Mesodermal cell (in vitro differentiated cells): ENCODE measurements at regions not wholly inside any gene's neighbourhood (a gene's known extent, or its start where the extent isn't known, plus 50 kb on each side); places are given as distances from the start of the nearest gene placed in this dataset.
"Not testable (repeated sequence)": the region's sequence is repeated elsewhere in the genome, so short reads cannot be mapped to it uniquely, and the experiment has no call there.

Source experiments
- H3K27ac ChIP-seq: 2 replicates; pipeline ENCODE4 v1.7.0; 2013; ENCODE audit warnings: mild to moderate bottlenecking, low read depth, low read length, moderate library complexity; ENCODE audit not compliant: severe bottlenecking
- H3K36me3 ChIP-seq: 2 replicates; pipeline ENCODE4 v1.7.1; 2013; ENCODE audit warnings: mild to moderate bottlenecking, low read length, moderate library complexity; ENCODE audit not compliant: control insufficient read depth, insufficient read depth
- H3K4me1 ChIP-seq: one replicate; pipeline ENCODE4 v1.7.1; 2013; ENCODE audit warnings: mild to moderate bottlenecking, low read length; ENCODE audit not compliant: insufficient read depth, control insufficient read depth, poor library complexity, severe bottlenecking
- H3K4me3 ChIP-seq: 2 replicates; pipeline ENCODE4 v1.7.0; 2013; ENCODE audit warnings: low read length, control low read depth, mild to moderate bottlenecking; ENCODE audit not compliant: insufficient read depth, poor library complexity, severe bottlenecking; ENCODE audit errors: extremely low read depth
- H3K9me3 ChIP-seq: 2 replicates; pipeline ENCODE4 v1.7.1; 2013; ENCODE audit warnings: mild to moderate bottlenecking, low read length, moderate library complexity; ENCODE audit not compliant: control insufficient read depth
- WGBS, 2 experiments: methylation state at CpG; one replicate each; pipeline ENCODE4 v1.1.5; 2013; ENCODE audit warnings: missing lambda C conversion rate in 2 of 2; ENCODE audit not compliant: insufficient coverage in 2 of 2; 5-methylcytosine and 5-hydroxymethylcytosine counted together

- no peaks in the 10 kb centered on the region for H3K4me1 ChIP-seq
- no peaks in the 10 kb centered on the region for H3K9me3 ChIP-seq
- WGBS, 2 experiments = 100% methylated on average over 1 of the region's 3 CpGs; no CpG with 5 or more reads in 1 of the 2 experiments
- H3K4me3 ChIP-seq = no peak overlapping the region
- H3K27ac ChIP-seq = no peak overlapping the region
- no peaks in the 10 kb centered on the region for H3K36me3 ChIP-seq
Observed at GRCh38 chr7:51918581-51918980, 602.0 kb upstream of the COBL start.

GRCh38 chr7:51901489-51901840, 584.9 kb upstream of the COBL start:
- H3K4me1 ChIP-seq = no peaks in the 10 kb centered on the region
- no peaks in the 10 kb centered on the region for H3K9me3 ChIP-seq
- no peaks in the 10 kb centered on the region for H3K36me3 ChIP-seq
- H3K27ac ChIP-seq = no peak overlapping the region
- 92 to 93% methylated on average over 11 to 13 of the region's 13 CpGs for WGBS, 2 experiments
- no peak overlapping the region for H3K4me3 ChIP-seq

- H3K36me3 ChIP-seq, H3K4me1 ChIP-seq, H3K4me3 ChIP-seq, H3K9me3 ChIP-seq, H3K27ac ChIP-seq: not testable (repeated sequence)
- 92 to 95% methylated on average over 17 to 37 of the region's 42 CpGs for WGBS, 2 experiments
Observed at GRCh38 chr7:51900755-51901488, 584.3 kb upstream of the COBL start.

- Histone ChIP-seq H3K4me3 (no peak overlapping the region), H3K27ac (no peak overlapping the region), H3K4me1 (no peaks in the 10 kb centered on the region), H3K36me3 (no peaks in the 10 kb centered on the region), H3K9me3 (no peaks in the 10 kb centered on the region)
- 88 to 89% methylated on average over 8 to 9 of the region's 9 CpGs for WGBS, 2 experiments
Observed at GRCh38 chr7:51899611-51900010, 583.0 kb upstream of the COBL start.

GRCh38 chr7:51882412-51882811, 565.8 kb upstream of the COBL start:
- no peak overlapping the region for H3K4me3 ChIP-seq
- no CpG with 5 or more reads among the region's 1 CpG for WGBS, 2 experiments
- no peaks in the 10 kb centered on the region for H3K4me1 ChIP-seq
- H3K9me3 ChIP-seq = no peaks in the 10 kb centered on the region
- H3K36me3 ChIP-seq = no peaks in the 10 kb centered on the region
- H3K27ac ChIP-seq = no peak overlapping the region

- H3K36me3 ChIP-seq = no peaks in the 10 kb centered on the region
- no peak overlapping the region for H3K27ac ChIP-seq
- WGBS, 2 experiments = no CpG with 5 or more reads among the region's 2 CpGs
- no peaks in the 10 kb centered on the region for H3K9me3 ChIP-seq
- no peaks in the 10 kb centered on the region for H3K4me1 ChIP-seq
- no peak overlapping the region for H3K4me3 ChIP-seq
Observed at GRCh38 chr7:51881309-51881708, 564.7 kb upstream of the COBL start.

GRCh38 chr7:51878865-51879264, 562.3 kb upstream of the COBL start:
- Histone ChIP-seq H3K4me3 (no peak overlapping the region), H3K4me1 (no peaks in the 10 kb centered on the region), H3K36me3 (no peaks in the 10 kb centered on the region), H3K9me3 (no peaks in the 10 kb centered on the region), H3K27ac (no peak overlapping the region)
- 40 to 50% methylated on average over 1 of the region's 1 CpG for WGBS, 2 experiments

GRCh38 chr7:51869452-51869851, 552.8 kb upstream of the COBL start:
- no peak overlapping the region for H3K4me3 ChIP-seq
- H3K9me3 ChIP-seq = no peaks in the 10 kb centered on the region
- WGBS, 2 experiments = 93 to 94% methylated on average over 5 to 6 of the region's 6 CpGs
- H3K27ac ChIP-seq = no peak overlapping the region
- H3K4me1 ChIP-seq = no peaks in the 10 kb centered on the region
- H3K36me3 ChIP-seq = no peaks in the 10 kb centered on the region

GRCh38 chr7:51867117-51867516, 550.5 kb upstream of the COBL start:
- H3K9me3 ChIP-seq = no peaks in the 10 kb centered on the region
- no peak overlapping the region for H3K4me3 ChIP-seq
- H3K4me1 ChIP-seq = no peaks in the 10 kb centered on the region
- no peaks in the 10 kb centered on the region for H3K36me3 ChIP-seq
- WGBS, 2 experiments = 88 to 100% methylated on average over 1 of the region's 2 CpGs
- no peak overlapping the region for H3K27ac ChIP-seq

- no peak overlapping the region for H3K27ac ChIP-seq
- no peaks in the 10 kb centered on the region for H3K4me1 ChIP-seq
- no peak overlapping the region for H3K4me3 ChIP-seq
- peaks cover 8% of the 10 kb centered on the region for H3K9me3 ChIP-seq
- WGBS, 2 experiments = 88% methylated on average over 2 of the region's 2 CpGs; no CpG with 5 or more reads in 1 of the 2 experiments
- H3K36me3 ChIP-seq = no peaks in the 10 kb centered on the region
Observed at GRCh38 chr7:51860305-51860704, 543.7 kb upstream of the COBL start.

- Histone ChIP-seq H3K9me3 (peaks cover 6% of the 10 kb centered on the region), H3K4me1 (no peaks in the 10 kb centered on the region), H3K36me3 (no peaks in the 10 kb centered on the region), H3K27ac (no peak overlapping the region), H3K4me3 (no peak overlapping the region)
- no CpG with 5 or more reads among the region's 2 CpGs for WGBS, 2 experiments
Observed at GRCh38 chr7:51850126-51850525, 533.5 kb upstream of the COBL start.
